GM12873 (cell line): ENCODE measurements at regions not wholly inside any gene's neighbourhood (a gene's known extent, or its start where the extent isn't known, plus 50 kb on each side); places are given as distances from the start of the nearest gene placed in this dataset.

Experiments
- CTCF ChIP-seq: IDR thresholded peaks from 2 replicates; pipeline ENCODE4 v1.5.1; 2012; ENCODE audit warnings: low read depth, mild to moderate bottlenecking, moderate library complexity, low read length, control low read depth; ENCODE audit not compliant: insufficient read depth; ENCODE audit errors: missing control alignments

- no peak for TF ChIP-seq CTCF
These were observed 407.9 kb upstream of the PKN2 start for GRCh38 chr1:88276163-88276562.

GRCh38 chr1:88284066-88284465 lies 400.0 kb upstream of the PKN2 start:
- TF ChIP-seq CTCF = no peak

- no peak for TF ChIP-seq CTCF
These were observed 399.3 kb upstream of the PKN2 start for GRCh38 chr1:88284666-88285366.

GRCh38 chr1:88286716-88287115 lies 397.4 kb upstream of the PKN2 start:
- no peak for TF ChIP-seq CTCF

GRCh38 chr1:88288571-88288970 lies 395.5 kb upstream of the PKN2 start:
- TF ChIP-seq CTCF = no peak

GRCh38 chr1:88289401-88290102 lies 394.5 kb upstream of the PKN2 start:
- no peak for TF ChIP-seq CTCF

GRCh38 chr1:88291611-88292354 lies 392.3 kb upstream of the PKN2 start:
- TF ChIP-seq CTCF = no peak
